Ovary (tissue), 7 donors: ENCODE measurements at regions not wholly inside any gene's neighbourhood (a gene's known extent, or its start where the extent isn't known, plus 50 kb on each side); places are given as distances from the start of the nearest gene placed in this dataset.

ENCODE experiments used
- DNase-seq, 5 donors: peaks; one replicate each; pipeline ENCODE4 v3.0.0-alpha.2; 2019 to 2020
- H3K27ac ChIP-seq, 2 donors: fragments of 200-600 bp; one replicate each; pipeline versions ENCODE4 v1.5.1 to v1.8.0; 2019 to 2022
- H3K27me3 ChIP-seq: fragments of 200-600 bp; one replicate; pipeline ENCODE4 v1.8.0; 2022
- H3K36me3 ChIP-seq: fragments of 200-600 bp; sonication (generic); one replicate; pipeline ENCODE4 v1.5.1; 2019
- H3K4me1 ChIP-seq: one replicate; pipeline ENCODE4 v1.8.1; 2013; ENCODE audit warnings: mild to moderate bottlenecking, moderate library complexity; ENCODE audit not compliant: insufficient read depth
- H3K4me3 ChIP-seq: fragments of 200-600 bp; sonication (generic); one replicate; pipeline ENCODE4 v1.5.1; 2017
- H3K9me3 ChIP-seq, 2 donors: fragments of 200-600 bp in 1 of 2; sonication (generic) in 1 of 2; one replicate each; pipeline versions ENCODE4 v1.5.1 to v1.8.1; 2013 to 2019; ENCODE audit warnings: mild to moderate bottlenecking in 1 of 2, moderate library complexity in 1 of 2
- EP300 ChIP-seq: sonication (generic); formaldehyde crosslinking; IDR thresholded peaks from one replicate; pipeline ENCODE4 v1.6.1; 2017; ENCODE audit warnings: antibody characterized with exemption
- POLR2A ChIP-seq: fragments of 450-650 bp; IDR thresholded peaks from one replicate; pipeline ENCODE4 v1.6.1; 2017; ENCODE audit warnings: antibody characterized with exemption, mild to moderate bottlenecking, moderate library complexity
- WGBS, 3 donors: extraction: QIAGEN DNeasy Blood & Tissue Kit in 1 of 3; methylation state at CpG; one replicate each; pipeline versions ENCODE4 v1.1.5 to v1.1.7; 2013 to 2017; 5-methylcytosine and 5-hydroxymethylcytosine counted together
- intact Hi-C, 4 donors: fragments of 100-400 bp; cut with DNase I; formaldehyde crosslinking; loops; one replicate each; pipeline versions ENCODE4 v1.11.0 to v1.15.1; 2022 to 2023
- TF ChIP-seq, protein P1 (sequence below), 3 donors: fragments of 450-650 bp in 2 of 3; fragments of 200-600 bp in 1 of 3; IDR thresholded peaks; one replicate each; pipeline versions ENCODE4 v1.5.1 to v1.8.0; 2016 to 2022; ENCODE audit warnings: antibody characterized with exemption in 3 of 3, mild to moderate bottlenecking in 1 of 3
- donor health status: DM: no; HTN: no; CAD: no; lungs with moderate emphysema.
- donor health status: DM: no; HTN: no; CAD: no.
- donor health status: Bipolar disorder and iron deficiency.
- donor health status: DM: no; HTN: no; CAD: no.
- donor health status: DM: yes; HTN: yes; CAD: no.

DNA sequence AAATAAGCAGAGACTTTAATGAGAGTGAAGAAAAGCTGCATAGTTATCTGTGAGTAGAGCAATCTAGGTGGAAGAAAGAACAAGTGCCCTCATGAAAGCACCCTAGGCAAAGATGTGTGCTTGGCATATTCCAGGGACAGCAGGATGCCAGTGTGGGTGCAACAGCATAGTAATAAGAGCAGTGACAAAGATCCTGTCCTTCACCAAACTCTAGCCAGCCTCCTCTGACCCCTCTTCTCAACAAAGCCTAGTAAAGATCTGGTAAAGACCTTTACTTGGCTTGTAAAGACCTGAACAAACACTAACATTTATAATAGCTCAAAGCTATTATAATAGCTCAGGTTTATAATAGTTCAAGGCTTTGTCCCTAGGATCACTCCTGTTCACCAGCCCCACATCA lies 735.4 kb downstream of the PCDH7 start:
- intact Hi-C loops: no loop called here

DNA sequence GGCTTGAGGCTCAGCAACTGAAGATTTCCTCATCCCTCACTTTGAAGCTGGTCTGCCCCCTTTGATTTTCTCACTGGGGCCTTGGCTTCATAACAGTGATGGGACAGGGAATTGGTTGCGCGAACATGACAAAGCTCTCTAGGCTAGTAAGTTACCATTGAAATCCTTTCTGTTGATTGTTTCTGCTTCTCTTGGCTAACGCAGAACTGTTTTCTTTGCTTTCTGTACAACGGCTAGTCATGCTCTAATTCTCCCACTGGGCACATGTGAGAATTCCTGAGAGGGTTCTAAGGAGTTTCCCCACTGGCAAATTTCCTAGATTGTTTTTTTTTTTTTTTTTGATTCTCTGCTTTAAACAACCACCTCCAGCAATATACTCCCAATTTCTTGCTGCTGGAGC lies 738.6 kb downstream of the PCDH7 start:
- Histone ChIP-seq H3K4me1 (no peaks in the 10 kb centered on the region), H3K36me3 (no peaks in the 10 kb centered on the region), H3K27ac (no peak overlapping the region), H3K4me3 (no peak overlapping the region), H3K27me3 (no peaks in the 10 kb centered on the region), H3K9me3 (no peaks in the 10 kb centered on the region)
- 50 to 63% (median 59%) methylated on average over 4 of the region's 4 CpGs for WGBS, 3 donors
- DNase-seq: no peak
- intact Hi-C loops: no loop called here
- TF ChIP-seq EP300 (no peak), POLR2A (no peak)
- TF ChIP-seq, protein P1, sequence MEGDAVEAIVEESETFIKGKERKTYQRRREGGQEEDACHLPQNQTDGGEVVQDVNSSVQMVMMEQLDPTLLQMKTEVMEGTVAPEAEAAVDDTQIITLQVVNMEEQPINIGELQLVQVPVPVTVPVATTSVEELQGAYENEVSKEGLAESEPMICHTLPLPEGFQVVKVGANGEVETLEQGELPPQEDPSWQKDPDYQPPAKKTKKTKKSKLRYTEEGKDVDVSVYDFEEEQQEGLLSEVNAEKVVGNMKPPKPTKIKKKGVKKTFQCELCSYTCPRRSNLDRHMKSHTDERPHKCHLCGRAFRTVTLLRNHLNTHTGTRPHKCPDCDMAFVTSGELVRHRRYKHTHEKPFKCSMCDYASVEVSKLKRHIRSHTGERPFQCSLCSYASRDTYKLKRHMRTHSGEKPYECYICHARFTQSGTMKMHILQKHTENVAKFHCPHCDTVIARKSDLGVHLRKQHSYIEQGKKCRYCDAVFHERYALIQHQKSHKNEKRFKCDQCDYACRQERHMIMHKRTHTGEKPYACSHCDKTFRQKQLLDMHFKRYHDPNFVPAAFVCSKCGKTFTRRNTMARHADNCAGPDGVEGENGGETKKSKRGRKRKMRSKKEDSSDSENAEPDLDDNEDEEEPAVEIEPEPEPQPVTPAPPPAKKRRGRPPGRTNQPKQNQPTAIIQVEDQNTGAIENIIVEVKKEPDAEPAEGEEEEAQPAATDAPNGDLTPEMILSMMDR (IDR thresholded peaks at IDR 0.05): no peak

More for the DNA sequence above, 735.4 kb downstream of the PCDH7 start:
- Histone ChIP-seq H3K27ac (no peak overlapping the region), H3K4me1 (no peaks in the 10 kb centered on the region), H3K36me3 (no peaks in the 10 kb centered on the region), H3K9me3 (no peaks in the 10 kb centered on the region), H3K4me3 (no peak overlapping the region), H3K27me3 (no peaks in the 10 kb centered on the region)
- DNase-seq: no peak
- TF ChIP-seq POLR2A: no peak
- TF ChIP-seq, protein P1 (IDR thresholded peaks at IDR 0.05): no peak
- no peak for TF ChIP-seq EP300

DNA sequence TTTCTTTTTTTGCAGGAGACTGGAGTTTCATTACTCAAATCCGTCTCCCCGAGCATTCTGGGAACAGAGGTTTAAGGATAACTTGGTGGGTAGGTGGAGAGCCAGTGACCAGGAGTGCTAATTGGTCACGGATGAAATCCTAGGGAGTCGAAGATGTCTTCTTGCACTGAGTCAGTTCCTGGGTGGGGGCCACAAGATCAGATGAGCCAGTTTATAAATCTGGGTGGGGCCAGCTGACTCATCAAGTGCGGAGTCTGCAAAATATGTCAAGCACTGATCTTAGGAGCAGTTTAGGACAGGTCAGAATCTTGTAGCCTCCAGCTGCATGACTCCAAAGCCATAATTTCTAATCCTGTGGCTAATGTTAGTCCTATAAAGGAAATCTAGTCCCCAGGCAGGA lies 741.3 kb downstream of the PCDH7 start:
- 88 to 94% (median 94%) methylated on average over 5 of the region's 5 CpGs for WGBS, 3 donors
- TF ChIP-seq POLR2A: no peak
- no peak overlapping the region for H3K27ac ChIP-seq
- no peaks in the 10 kb centered on the region for H3K4me1 ChIP-seq
- no peak for DNase-seq
- intact Hi-C loops: no loop called here
- H3K9me3 ChIP-seq: no peaks in the 10 kb centered on the region
- no peaks in the 10 kb centered on the region for H3K36me3 ChIP-seq
- H3K4me3 ChIP-seq: no peak overlapping the region
- H3K27me3 ChIP-seq: no peaks in the 10 kb centered on the region

DNA sequence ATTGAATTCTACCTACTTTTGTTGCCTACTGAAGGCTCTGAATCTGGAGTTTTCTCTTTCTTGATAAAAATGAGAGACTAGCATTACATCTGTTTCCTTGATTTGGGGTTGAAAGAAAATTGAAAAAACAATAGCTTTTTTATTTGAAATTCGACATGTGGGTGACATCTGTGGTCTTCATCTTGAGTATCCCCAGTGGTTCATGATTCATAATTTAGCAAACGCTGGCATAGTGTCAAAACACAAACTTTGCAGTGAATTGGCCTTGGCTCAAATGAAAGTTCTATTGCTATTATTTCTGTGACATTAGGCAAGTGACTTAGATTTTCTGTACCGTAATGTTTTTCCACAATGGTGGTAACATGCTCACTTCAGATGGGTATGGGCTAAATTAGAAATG lies 747.6 kb downstream of the PCDH7 start:
- WGBS, 3 donors: 75 to 86% (median 81%) methylated on average over 3 of the region's 3 CpGs

DNA sequence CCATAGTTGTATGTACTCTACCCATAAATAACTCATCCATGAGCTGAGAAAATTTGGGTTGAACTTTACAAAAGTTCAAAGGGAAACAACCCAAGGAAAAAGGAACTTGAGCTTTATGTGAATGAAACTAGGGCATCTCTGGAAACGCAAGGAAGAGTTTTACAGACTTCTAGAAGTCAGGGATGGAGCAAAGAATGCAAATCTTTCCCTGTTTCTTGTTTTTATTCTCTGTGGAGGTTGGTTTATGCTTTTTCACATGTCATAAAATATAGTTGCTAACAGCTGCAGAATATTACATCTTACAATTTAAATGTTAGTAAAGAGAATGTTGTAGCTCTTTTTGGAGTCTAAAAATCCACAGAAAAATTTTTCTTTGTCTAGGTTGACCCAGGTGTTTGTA lies 754.1 kb downstream of the PCDH7 start:
- Histone ChIP-seq H3K36me3 (no peaks in the 10 kb centered on the region), H3K9me3 (no peaks in the 10 kb centered on the region), H3K27ac (no peak overlapping the region), H3K27me3 (no peaks in the 10 kb centered on the region), H3K4me3 (no peak overlapping the region), H3K4me1 (no peaks in the 10 kb centered on the region)
- no peak for DNase-seq
- WGBS, 3 donors: 51 to 56% (median 55%) methylated on average over 1 of the region's 1 CpG
- TF ChIP-seq POLR2A: no peak
- TF ChIP-seq, protein P1 (IDR thresholded peaks at IDR 0.05): no peak
- no peak for TF ChIP-seq EP300
- intact Hi-C loops: no loop called here

More for the DNA sequence above, 747.6 kb downstream of the PCDH7 start:
- intact Hi-C loops: no loop called here
- Histone ChIP-seq H3K36me3 (no peaks in the 10 kb centered on the region), H3K4me3 (no peak overlapping the region), H3K4me1 (no peaks in the 10 kb centered on the region), H3K27me3 (no peaks in the 10 kb centered on the region), H3K27ac (no peak overlapping the region), H3K9me3 (no peaks in the 10 kb centered on the region)
- DNase-seq: no peak
- no peak for TF ChIP-seq EP300
- TF ChIP-seq, protein P1 (IDR thresholded peaks at IDR 0.05): no peak
- no peak for TF ChIP-seq POLR2A
